Progenitor cell of endocrine pancreas (in vitro differentiated cells): ENCODE measurements at regions not wholly inside any gene's neighbourhood (a gene's known extent, or its start where the extent isn't known, plus 50 kb on each side); places are given as distances from the start of the nearest gene placed in this dataset.

Source experiments
- DNase-seq: peaks from one replicate; pipeline ENCODE4 v3.0.0; 2021; ENCODE audit warnings: low spot score; ENCODE audit not compliant: unreplicated experiment
- H3K27ac Mint-ChIP-seq: 2 replicates; pipeline ENCODE4 v1.8.0; 2021; ENCODE audit warnings: mild to moderate bottlenecking, moderate library complexity, mixed read lengths
- H3K27me3 Mint-ChIP-seq: 2 replicates; pipeline ENCODE4 v1.8.0; 2021; ENCODE audit warnings: mixed read lengths
- H3K36me3 Mint-ChIP-seq: 2 replicates; pipeline ENCODE4 v1.8.0; 2022; ENCODE audit warnings: mixed read lengths; ENCODE audit not compliant: insufficient read depth
- H3K4me1 Mint-ChIP-seq: 2 replicates; pipeline ENCODE4 v1.8.0; 2021; ENCODE audit warnings: low read depth, mixed read lengths
- H3K4me3 Mint-ChIP-seq: 2 replicates; pipeline ENCODE4 v1.8.0; 2021; ENCODE audit warnings: low read depth, mild to moderate bottlenecking, moderate library complexity, mixed read lengths
- H3K9me3 Mint-ChIP-seq: 2 replicates; pipeline ENCODE4 v1.8.0; 2021; ENCODE audit warnings: low read depth, mixed read lengths
- TF ChIP-seq, protein P1 (sequence below): fragments of 200-600 bp; sonication (generic); IDR thresholded peaks from one replicate; pipeline ENCODE4 v1.5.0; 2021; ENCODE audit warnings: antibody characterized with exemption, mild to moderate bottlenecking; ENCODE audit not compliant: unreplicated experiment

DNA sequence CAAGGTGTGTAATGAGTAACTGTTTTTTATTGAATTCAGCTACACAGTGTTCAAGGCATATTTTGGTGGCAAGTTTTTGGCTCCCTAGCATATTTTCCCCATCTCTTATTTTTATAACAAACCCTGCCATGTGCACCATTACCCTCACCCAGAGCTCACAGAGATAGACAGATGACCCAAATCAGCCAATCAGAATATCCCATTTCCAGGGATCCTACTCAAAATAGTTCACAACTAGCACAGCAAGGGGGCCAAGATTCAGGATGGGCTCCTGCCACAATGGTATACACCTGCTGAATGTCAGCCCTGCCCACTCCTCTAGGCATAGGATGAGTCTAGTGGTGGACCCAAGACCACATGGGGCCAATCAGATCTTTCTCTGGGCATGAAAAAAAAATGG is 78.8 kb upstream of the SETMAR start:
- no peak overlapping the region for H3K27ac Mint-ChIP-seq
- no peaks in the 10 kb centered on the region for H3K36me3 Mint-ChIP-seq
- peaks cover 2% of the 10 kb centered on the region for H3K27me3 Mint-ChIP-seq
- peaks cover 4% of the 10 kb centered on the region for H3K4me1 Mint-ChIP-seq
- TF ChIP-seq, protein P1, sequence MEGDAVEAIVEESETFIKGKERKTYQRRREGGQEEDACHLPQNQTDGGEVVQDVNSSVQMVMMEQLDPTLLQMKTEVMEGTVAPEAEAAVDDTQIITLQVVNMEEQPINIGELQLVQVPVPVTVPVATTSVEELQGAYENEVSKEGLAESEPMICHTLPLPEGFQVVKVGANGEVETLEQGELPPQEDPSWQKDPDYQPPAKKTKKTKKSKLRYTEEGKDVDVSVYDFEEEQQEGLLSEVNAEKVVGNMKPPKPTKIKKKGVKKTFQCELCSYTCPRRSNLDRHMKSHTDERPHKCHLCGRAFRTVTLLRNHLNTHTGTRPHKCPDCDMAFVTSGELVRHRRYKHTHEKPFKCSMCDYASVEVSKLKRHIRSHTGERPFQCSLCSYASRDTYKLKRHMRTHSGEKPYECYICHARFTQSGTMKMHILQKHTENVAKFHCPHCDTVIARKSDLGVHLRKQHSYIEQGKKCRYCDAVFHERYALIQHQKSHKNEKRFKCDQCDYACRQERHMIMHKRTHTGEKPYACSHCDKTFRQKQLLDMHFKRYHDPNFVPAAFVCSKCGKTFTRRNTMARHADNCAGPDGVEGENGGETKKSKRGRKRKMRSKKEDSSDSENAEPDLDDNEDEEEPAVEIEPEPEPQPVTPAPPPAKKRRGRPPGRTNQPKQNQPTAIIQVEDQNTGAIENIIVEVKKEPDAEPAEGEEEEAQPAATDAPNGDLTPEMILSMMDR: no peak
- no peak overlapping the region for H3K4me3 Mint-ChIP-seq
- DNase-seq: no peak
- H3K9me3 Mint-ChIP-seq: no peaks in the 10 kb centered on the region

DNA sequence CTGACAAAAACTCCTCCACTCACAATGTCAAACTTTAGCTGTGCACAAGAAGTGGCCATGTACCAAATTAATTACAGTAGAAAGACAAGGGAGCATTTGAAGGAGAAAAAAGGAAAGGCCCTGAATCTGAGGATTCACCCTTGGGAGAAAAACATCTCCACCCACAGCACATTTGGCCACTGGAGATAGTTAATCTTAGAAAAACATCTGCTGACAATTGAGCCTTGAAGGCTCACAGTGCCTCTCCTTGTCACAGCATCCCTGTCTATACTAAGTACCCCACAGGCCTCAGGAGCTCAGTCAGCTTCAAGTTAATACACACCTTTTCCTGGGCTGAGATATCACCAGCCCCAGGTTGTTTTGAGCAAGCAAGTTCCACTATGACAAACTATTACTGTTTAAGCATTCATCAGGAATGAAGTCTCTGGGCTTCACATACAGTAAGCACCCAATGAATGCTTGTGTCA is 78.1 kb upstream of the SETMAR start:
- peaks cover 2% of the 10 kb centered on the region for H3K27me3 Mint-ChIP-seq
- no peaks in the 10 kb centered on the region for H3K4me1 Mint-ChIP-seq
- no peaks in the 10 kb centered on the region for H3K36me3 Mint-ChIP-seq
- TF ChIP-seq, protein P1: no peak
- H3K27ac Mint-ChIP-seq: no peak overlapping the region
- no peak for DNase-seq
- H3K4me3 Mint-ChIP-seq: no peak overlapping the region
- no peaks in the 10 kb centered on the region for H3K9me3 Mint-ChIP-seq

DNA sequence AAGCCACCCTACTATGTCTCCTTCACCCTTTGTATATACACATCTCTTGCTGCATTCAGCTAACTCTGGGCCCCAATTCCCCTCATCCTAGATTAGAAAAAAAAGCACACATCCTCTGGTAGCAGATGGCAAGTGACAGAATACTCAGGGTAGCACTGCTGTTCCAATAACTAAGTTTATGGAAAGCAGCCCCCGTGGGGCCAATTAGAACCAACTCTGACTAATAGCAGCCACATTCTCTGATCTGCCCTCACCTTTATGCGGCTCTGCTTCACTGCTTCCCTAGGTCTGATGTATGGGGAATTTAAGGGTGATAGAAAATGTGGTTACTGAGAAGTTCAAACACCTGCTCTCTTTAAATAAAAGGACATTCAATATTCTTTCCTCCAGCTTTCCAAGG is 74.9 kb upstream of the SETMAR start:
- Mint-ChIP-seq H3K4me1 (no peaks in the 10 kb centered on the region), H3K9me3 (no peaks in the 10 kb centered on the region), H3K27ac (no peak overlapping the region), H3K27me3 (peaks cover 7% of the 10 kb centered on the region), H3K36me3 (no peaks in the 10 kb centered on the region), H3K4me3 (no peak overlapping the region)
- no peak for DNase-seq
- TF ChIP-seq, protein P1: no peak

DNA sequence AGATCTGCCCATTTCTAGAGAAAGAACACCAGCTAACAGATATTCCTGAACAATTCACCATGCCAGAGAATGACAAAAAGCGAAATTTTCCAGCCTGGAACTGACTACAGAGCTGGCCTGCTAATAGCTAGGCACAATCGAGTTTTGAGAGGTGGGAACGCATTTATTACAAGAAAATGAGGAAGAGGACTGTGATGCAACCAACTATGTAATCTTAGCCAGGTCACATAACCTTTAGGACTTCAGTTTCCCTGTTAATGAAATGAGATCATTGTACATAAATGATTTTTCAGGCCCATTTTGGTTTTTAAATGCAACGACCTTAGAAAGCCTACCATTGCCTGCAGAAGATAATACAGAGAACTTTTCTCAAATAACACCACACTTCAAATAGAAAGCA is 72.1 kb upstream of the SETMAR start:
- Mint-ChIP-seq H3K36me3 (no peaks in the 10 kb centered on the region), H3K9me3 (no peaks in the 10 kb centered on the region), H3K4me3 (no peak overlapping the region), H3K4me1 (no peaks in the 10 kb centered on the region), H3K27me3 (peaks cover 5% of the 10 kb centered on the region), H3K27ac (no peak overlapping the region)
- no peak for DNase-seq
- TF ChIP-seq, protein P1: no peak

DNA sequence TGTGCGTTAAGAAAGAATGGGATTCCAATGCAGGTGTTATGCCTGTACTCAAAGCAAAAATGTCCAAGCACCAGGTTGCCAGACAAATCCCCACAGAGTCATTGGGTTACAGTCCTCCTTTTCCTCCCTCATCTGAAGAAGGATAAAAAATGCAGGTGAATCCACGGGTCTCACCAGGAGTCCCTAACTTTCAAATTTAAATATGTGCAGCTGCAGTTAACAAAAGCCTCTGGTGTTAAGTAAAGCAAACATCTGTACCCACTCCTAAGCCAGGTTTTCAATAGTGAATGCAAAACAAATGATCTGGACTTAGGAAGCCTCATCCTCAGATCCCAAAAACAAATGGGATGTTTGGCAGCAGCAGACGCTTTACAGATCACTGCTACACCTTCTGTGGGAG is 70.4 kb upstream of the SETMAR start:
- Mint-ChIP-seq H3K27ac (no peak overlapping the region), H3K36me3 (peaks cover 1% of the 10 kb centered on the region), H3K4me1 (no peaks in the 10 kb centered on the region), H3K27me3 (peaks cover 5% of the 10 kb centered on the region), H3K4me3 (no peak overlapping the region), H3K9me3 (peaks cover 6% of the 10 kb centered on the region)
- TF ChIP-seq, protein P1: no peak
- no peak for DNase-seq
